Panc1 (cell line): ENCODE measurements at regions not wholly inside any gene's neighbourhood (a gene's known extent, or its start where the extent isn't known, plus 50 kb on each side); places are given as distances from the start of the nearest gene placed in this dataset.

Source experiments
- ATAC-seq: fragments of 200-7000 bp; cut with Tn5 transposase; 2 replicates; pipeline ENCODE4 v1.9.1; 2020; ENCODE audit warnings: mild to moderate bottlenecking, moderate library complexity
- BruUV-seq: library from RNA; stranded (reverse); fragments of 400-500 nt; replicated peaks from 2 replicates; lab custom pipeline; 2021; lab: Mats Ljungman, UMichigan
- CTCF ChIA-PET: fragments of 300-600 bp; sonication (Branson Sonifier 250); formaldehyde crosslinking; loops from one replicate; lab custom pipeline; 2022; ENCODE audit warnings: antibody characterized with exemption; lab: Charles Lee
- POLR2A ChIA-PET: fragments of 300-600 bp; sonication (Branson Sonifier 250); formaldehyde crosslinking; loops from one replicate; lab custom pipeline; 2022; ENCODE audit warnings: antibody characterized with exemption; lab: Charles Lee
- DNase-seq: peaks from one replicate; pipeline ENCODE4 v3.0.0-alpha.2; 2010; ENCODE audit warnings: low read depth, low spot score
- H3K27ac ChIP-seq: 2 replicates; pipeline ENCODE4 v1.5.1; 2011; ENCODE audit warnings: mild to moderate bottlenecking, low read length, inconsistent platforms
- H3K27me3 ChIP-seq: fragments of 200-500 bp; sonication (Bioruptor generic); 2 replicates; pipeline ENCODE4 v1.6.0; 2014; ENCODE audit warnings: low read length, inconsistent platforms; ENCODE audit not compliant: control insufficient read depth, insufficient read depth
- H3K36me3 ChIP-seq: fragments of 200-500 bp; sonication (Bioruptor generic); 2 replicates; pipeline ENCODE4 v1.5.1; 2014; ENCODE audit warnings: inconsistent platforms, mild to moderate bottlenecking, low read length, moderate library complexity; ENCODE audit not compliant: control insufficient read depth, insufficient read depth
- H3K4me1 ChIP-seq: 2 replicates; pipeline ENCODE4 v1.5.1; 2011; ENCODE audit warnings: inconsistent platforms, mild to moderate bottlenecking, low read length, moderate library complexity; ENCODE audit not compliant: control insufficient read depth, insufficient read depth
- H3K4me3 ChIP-seq, 2 experiments: 2 replicates each; pipeline ENCODE4 v1.5.1; 2011 to 2012; ENCODE audit warnings: low read depth in 2 of 2, low read length in 2 of 2, mild to moderate bottlenecking in 2 of 2, inconsistent platforms in 1 of 2, moderate library complexity in 1 of 2
- H3K9me3 ChIP-seq: fragments of 200-500 bp; sonication (Bioruptor generic); 2 replicates; pipeline ENCODE4 v1.5.1; 2014; ENCODE audit warnings: low read depth, mild to moderate bottlenecking, inconsistent platforms, low read length, moderate library complexity; ENCODE audit not compliant: control insufficient read depth, insufficient read depth
- POLR2AphosphoS5 ChIP-seq: IDR thresholded peaks from 2 replicates; pipeline ENCODE4 v1.6.1; 2012; ENCODE audit warnings: mild to moderate bottlenecking, low read depth, low read length, moderate library complexity
- SIN3A ChIP-seq: IDR thresholded peaks from 2 replicates; pipeline ENCODE4 v1.6.1; 2012; ENCODE audit warnings: low read depth, mild to moderate bottlenecking, low read length, moderate library complexity, borderline replicate concordance; ENCODE audit not compliant: insufficient read depth
- TCF7L2 ChIP-seq: IDR thresholded peaks from 2 replicates; pipeline ENCODE4 v1.6.1; 2011; ENCODE audit warnings: mild to moderate bottlenecking, low read depth, low read length, inconsistent platforms
- in situ Hi-C: cut with HindIII; loops from 2 replicates; pipeline ENCODE4 v1.10.0; 2016; ENCODE audit warnings: low sequenced_read_pairs, low pct_unique_long_range_greater_than_20kb
- intact Hi-C: fragments of 100-400 bp; cut with micrococcal nuclease; formaldehyde crosslinking; loops from one replicate; pipeline ENCODE4 v1.10.0; 2022; ENCODE audit not compliant: unreplicated experiment
- TF ChIP-seq, protein P1 (sequence below), 2 experiments: IDR thresholded peaks; 2 replicates each; pipeline ENCODE4 v1.6.1; 2011 to 2012; ENCODE audit warnings: low read depth in 2 of 2, control low read depth in 1 of 2, low read length in 1 of 2, mild to moderate bottlenecking in 1 of 2, moderate library complexity in 1 of 2; ENCODE audit not compliant: insufficient read depth in 1 of 2
- TF ChIP-seq, protein P2 (sequence below): fragments of 450-650 bp; IDR thresholded peaks from 2 replicates; pipeline ENCODE4 v1.5.1; 2017; ENCODE audit warnings: mild to moderate bottlenecking

- ChIA-PET POLR2A (no interaction called here), CTCF (no interaction called here)
- Histone ChIP-seq H3K27ac (no peak overlapping the region), H3K36me3 (no peaks in the 10 kb centered on the region), H3K27me3 (no peaks in the 10 kb centered on the region), H3K4me1 (no peaks in the 10 kb centered on the region), H3K9me3 (no peaks in the 10 kb centered on the region), H3K4me3 (no peak overlapping the region)
- no TSS peak for BruUV-seq
- TF ChIP-seq, protein P1, sequence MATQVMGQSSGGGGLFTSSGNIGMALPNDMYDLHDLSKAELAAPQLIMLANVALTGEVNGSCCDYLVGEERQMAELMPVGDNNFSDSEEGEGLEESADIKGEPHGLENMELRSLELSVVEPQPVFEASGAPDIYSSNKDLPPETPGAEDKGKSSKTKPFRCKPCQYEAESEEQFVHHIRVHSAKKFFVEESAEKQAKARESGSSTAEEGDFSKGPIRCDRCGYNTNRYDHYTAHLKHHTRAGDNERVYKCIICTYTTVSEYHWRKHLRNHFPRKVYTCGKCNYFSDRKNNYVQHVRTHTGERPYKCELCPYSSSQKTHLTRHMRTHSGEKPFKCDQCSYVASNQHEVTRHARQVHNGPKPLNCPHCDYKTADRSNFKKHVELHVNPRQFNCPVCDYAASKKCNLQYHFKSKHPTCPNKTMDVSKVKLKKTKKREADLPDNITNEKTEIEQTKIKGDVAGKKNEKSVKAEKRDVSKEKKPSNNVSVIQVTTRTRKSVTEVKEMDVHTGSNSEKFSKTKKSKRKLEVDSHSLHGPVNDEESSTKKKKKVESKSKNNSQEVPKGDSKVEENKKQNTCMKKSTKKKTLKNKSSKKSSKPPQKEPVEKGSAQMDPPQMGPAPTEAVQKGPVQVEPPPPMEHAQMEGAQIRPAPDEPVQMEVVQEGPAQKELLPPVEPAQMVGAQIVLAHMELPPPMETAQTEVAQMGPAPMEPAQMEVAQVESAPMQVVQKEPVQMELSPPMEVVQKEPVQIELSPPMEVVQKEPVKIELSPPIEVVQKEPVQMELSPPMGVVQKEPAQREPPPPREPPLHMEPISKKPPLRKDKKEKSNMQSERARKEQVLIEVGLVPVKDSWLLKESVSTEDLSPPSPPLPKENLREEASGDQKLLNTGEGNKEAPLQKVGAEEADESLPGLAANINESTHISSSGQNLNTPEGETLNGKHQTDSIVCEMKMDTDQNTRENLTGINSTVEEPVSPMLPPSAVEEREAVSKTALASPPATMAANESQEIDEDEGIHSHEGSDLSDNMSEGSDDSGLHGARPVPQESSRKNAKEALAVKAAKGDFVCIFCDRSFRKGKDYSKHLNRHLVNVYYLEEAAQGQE (IDR thresholded peaks at IDR 0.05; ENCODE audit: insufficient read depth in 1 of 2, low read depth in 2 of 2, low read length in 1 of 2), result no peak
- TF ChIP-seq SIN3A (no peak), POLR2AphosphoS5 (no peak), TCF7L2 (no peak)
- TF ChIP-seq, protein P2, sequence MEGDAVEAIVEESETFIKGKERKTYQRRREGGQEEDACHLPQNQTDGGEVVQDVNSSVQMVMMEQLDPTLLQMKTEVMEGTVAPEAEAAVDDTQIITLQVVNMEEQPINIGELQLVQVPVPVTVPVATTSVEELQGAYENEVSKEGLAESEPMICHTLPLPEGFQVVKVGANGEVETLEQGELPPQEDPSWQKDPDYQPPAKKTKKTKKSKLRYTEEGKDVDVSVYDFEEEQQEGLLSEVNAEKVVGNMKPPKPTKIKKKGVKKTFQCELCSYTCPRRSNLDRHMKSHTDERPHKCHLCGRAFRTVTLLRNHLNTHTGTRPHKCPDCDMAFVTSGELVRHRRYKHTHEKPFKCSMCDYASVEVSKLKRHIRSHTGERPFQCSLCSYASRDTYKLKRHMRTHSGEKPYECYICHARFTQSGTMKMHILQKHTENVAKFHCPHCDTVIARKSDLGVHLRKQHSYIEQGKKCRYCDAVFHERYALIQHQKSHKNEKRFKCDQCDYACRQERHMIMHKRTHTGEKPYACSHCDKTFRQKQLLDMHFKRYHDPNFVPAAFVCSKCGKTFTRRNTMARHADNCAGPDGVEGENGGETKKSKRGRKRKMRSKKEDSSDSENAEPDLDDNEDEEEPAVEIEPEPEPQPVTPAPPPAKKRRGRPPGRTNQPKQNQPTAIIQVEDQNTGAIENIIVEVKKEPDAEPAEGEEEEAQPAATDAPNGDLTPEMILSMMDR, result no peak
- DNase-seq (no peak), ATAC-seq (no peak)
- in situ Hi-C loops (no loop called here), intact Hi-C loops (no loop called here)
These were observed 153.6 kb upstream of the C14orf180 start for GRCh38 chr14:104425763-104426646.

GRCh38 chr14:104427131-104427851, 152.3 kb upstream of the C14orf180 start:
- ATAC-seq (no peak), DNase-seq (no peak)
- ChIA-PET POLR2A (interaction anchor here (0.6 kb wide), 1 partner anchor 148 kb away, joined by 4 read pairs; no protein-coding TSS in a partner anchor), CTCF (no interaction called here)
- Histone ChIP-seq H3K4me3 (no peak overlapping the region), H3K27ac (no peak overlapping the region), H3K9me3 (no peaks in the 10 kb centered on the region), H3K4me1 (no peaks in the 10 kb centered on the region), H3K27me3 (no peaks in the 10 kb centered on the region), H3K36me3 (no peaks in the 10 kb centered on the region)
- TF ChIP-seq, protein P1 (IDR thresholded peaks at IDR 0.05; ENCODE audit: insufficient read depth in 1 of 2, low read depth in 2 of 2, low read length in 1 of 2), result no peak
- TF ChIP-seq POLR2AphosphoS5 (no peak), TCF7L2 (no peak), SIN3A (no peak)
- TF ChIP-seq, protein P2, result no peak
- in situ Hi-C loops (no loop called here), intact Hi-C loops (no loop called here)
- no TSS peak for BruUV-seq
